WTC11 (cell line): ENCODE measurements at regions not wholly inside any gene's neighbourhood (a gene's known extent, or its start where the extent isn't known, plus 50 kb on each side); places are given as distances from the start of the nearest gene placed in this dataset.

ENCODE experiments used
- CREM ChIP-seq: sonication (generic); formaldehyde crosslinking; IDR thresholded peaks from 2 replicates; pipeline ENCODE4 v1.8.1; 2022; ENCODE audit warnings: mild to moderate bottlenecking, missing genetic modification reagents, moderate library complexity
- CTCF ChIP-seq: fragments of 200-600 bp; IDR thresholded peaks from 2 replicates; pipeline ENCODE4 v1.8.0; 2022; ENCODE audit warnings: antibody characterized with exemption
- ELF4 ChIP-seq: sonication (generic); formaldehyde crosslinking; IDR thresholded peaks from 2 replicates; pipeline ENCODE4 v1.8.1; 2022; ENCODE audit warnings: low read depth, mild to moderate bottlenecking, moderate library complexity, missing genetic modification reagents
- NFYB ChIP-seq: sonication (generic); formaldehyde crosslinking; conservative IDR thresholded peaks from 2 replicates; pipeline ENCODE4 v1.8.0; 2022; ENCODE audit warnings: low read depth, missing genetic modification reagents
- NR1H2 ChIP-seq: sonication (generic); formaldehyde crosslinking; IDR thresholded peaks from 2 replicates; pipeline ENCODE4 v1.9.0; 2021; ENCODE audit warnings: mild to moderate bottlenecking, moderate library complexity, missing genetic modification reagents
- NR3C1 ChIP-seq: sonication (generic); formaldehyde crosslinking; conservative IDR thresholded peaks from 2 replicates; pipeline ENCODE4 v1.8.1; 2023; ENCODE audit warnings: low read depth, mild to moderate bottlenecking, missing genetic modification reagents
- TP53 ChIP-seq: sonication (generic); formaldehyde crosslinking; IDR thresholded peaks from 2 replicates; pipeline ENCODE4 v1.8.1; 2023; ENCODE audit warnings: mild to moderate bottlenecking, missing genetic modification reagents
- ZMAT4 ChIP-seq: fragments of 250-450 bp; sonication (Bioruptor Pico); IDR thresholded peaks from 2 replicates; pipeline ENCODE4 v1.9.0; 2021; ENCODE audit warnings: mild to moderate bottlenecking
- ZNF263 ChIP-seq: sonication (generic); formaldehyde crosslinking; IDR thresholded peaks from 2 replicates; pipeline ENCODE4 v1.8.1; 2022; ENCODE audit warnings: low read depth, mild to moderate bottlenecking, moderate library complexity, missing genetic modification reagents
- TF ChIP-seq, protein P1 (sequence below): sonication (generic); formaldehyde crosslinking; IDR thresholded peaks from 2 replicates; pipeline ENCODE4 v1.8.0; 2022; ENCODE audit warnings: missing genetic modification reagents

DNA sequence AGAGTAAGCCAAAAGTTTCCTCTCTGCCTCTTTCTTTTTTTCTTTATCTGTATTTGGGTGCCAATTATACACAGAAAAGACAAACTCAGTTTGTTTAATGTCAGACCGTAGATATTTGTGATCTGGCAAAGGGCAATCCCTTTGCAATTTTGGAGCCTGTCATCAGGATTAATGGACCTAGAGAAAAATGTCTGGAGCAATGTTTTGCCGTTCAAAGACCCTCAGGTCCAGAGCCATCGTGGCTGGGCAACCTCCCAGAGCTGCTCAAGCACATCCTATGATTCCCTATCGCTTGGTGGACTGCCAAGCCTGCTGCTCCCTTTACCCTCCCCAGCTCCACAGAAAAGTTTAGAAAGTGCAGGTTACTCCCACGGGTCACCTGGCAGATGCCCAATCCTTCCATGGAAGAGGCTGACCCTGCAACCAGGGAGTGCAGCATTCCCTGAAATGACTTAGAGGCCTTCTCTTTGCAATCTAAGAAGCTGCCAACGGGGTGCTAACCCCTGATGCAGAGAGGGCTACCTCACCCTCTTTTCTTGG lies 112.5 kb upstream of the NGF start:
- TF ChIP-seq CTCF (no peak), NFYB (CRISPR knock-in tag) (no peak), TP53 (no peak), ELF4 (CRISPR knock-in tag) (no peak), ZMAT4 (no peak), NR1H2 (CRISPR knock-in tag) (no peak), CREM (CRISPR knock-in tag) (no peak), ZNF263 (CRISPR knock-in tag) (no peak), NR3C1 (CRISPR knock-in tag) (no peak)
- TF ChIP-seq, protein P1, sequence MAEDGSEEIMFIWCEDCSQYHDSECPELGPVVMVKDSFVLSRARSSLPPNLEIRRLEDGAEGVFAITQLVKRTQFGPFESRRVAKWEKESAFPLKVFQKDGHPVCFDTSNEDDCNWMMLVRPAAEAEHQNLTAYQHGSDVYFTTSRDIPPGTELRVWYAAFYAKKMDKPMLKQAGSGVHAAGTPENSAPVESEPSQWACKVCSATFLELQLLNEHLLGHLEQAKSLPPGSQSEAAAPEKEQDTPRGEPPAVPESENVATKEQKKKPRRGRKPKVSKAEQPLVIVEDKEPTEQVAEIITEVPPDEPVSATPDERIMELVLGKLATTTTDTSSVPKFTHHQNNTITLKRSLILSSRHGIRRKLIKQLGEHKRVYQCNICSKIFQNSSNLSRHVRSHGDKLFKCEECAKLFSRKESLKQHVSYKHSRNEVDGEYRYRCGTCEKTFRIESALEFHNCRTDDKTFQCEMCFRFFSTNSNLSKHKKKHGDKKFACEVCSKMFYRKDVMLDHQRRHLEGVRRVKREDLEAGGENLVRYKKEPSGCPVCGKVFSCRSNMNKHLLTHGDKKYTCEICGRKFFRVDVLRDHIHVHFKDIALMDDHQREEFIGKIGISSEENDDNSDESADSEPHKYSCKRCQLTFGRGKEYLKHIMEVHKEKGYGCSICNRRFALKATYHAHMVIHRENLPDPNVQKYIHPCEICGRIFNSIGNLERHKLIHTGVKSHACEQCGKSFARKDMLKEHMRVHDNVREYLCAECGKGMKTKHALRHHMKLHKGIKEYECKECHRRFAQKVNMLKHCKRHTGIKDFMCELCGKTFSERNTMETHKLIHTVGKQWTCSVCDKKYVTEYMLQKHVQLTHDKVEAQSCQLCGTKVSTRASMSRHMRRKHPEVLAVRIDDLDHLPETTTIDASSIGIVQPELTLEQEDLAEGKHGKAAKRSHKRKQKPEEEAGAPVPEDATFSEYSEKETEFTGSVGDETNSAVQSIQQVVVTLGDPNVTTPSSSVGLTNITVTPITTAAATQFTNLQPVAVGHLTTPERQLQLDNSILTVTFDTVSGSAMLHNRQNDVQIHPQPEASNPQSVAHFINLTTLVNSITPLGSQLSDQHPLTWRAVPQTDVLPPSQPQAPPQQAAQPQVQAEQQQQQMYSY (CRISPR knock-in tag), result no peak
